ENCODE measurements at regions not wholly inside any gene's neighbourhood (a gene's known extent, or its start where the extent isn't known, plus 50 kb on each side); places are given as distances from the start of the nearest gene placed in this dataset.

- ATAC-seq (no peak), DNase-seq (no peak)
- Histone ChIP-seq H3K4me1 (no peaks in the 10 kb centered on the region), H3K27ac (no peak overlapping the region), H3K36me3 (no peaks in the 10 kb centered on the region), H3K4me3 (no peak overlapping the region), H3K9me3 (no peaks in the 10 kb centered on the region), H3K27me3 (no peaks in the 10 kb centered on the region)
- intact Hi-C loops (cut with DNase I): loop anchor here in 1 of 10 donors (5.0 kb wide), 1 partner anchor 601 kb away; no protein-coding TSS in a partner anchor
- TF ChIP-seq POLR2A (IDR thresholded peaks at IDR 0.05) (no peak), CTCF (IDR thresholded peaks at IDR 0.05) (no peak)
Observed at GRCh38 chr13:61258185-61258584, 157.5 kb downstream of the PCDH20 start.

GRCh38 chr13:61255040-61255796, 160.4 kb downstream of the PCDH20 start:
- Histone ChIP-seq H3K36me3 (no peaks in the 10 kb centered on the region), H3K4me3 (no peak overlapping the region), H3K4me1 (no peaks in the 10 kb centered on the region), H3K27me3 (no peaks in the 10 kb centered on the region), H3K9me3 (no peaks in the 10 kb centered on the region), H3K27ac (no peak overlapping the region)
- no peak for DNase-seq
- intact Hi-C loops (cut with DNase I): loop anchor here in 1 of 10 donors (5.0 kb wide), 1 partner anchor 598 kb away; no protein-coding TSS in a partner anchor
- WGBS, 4 donors: 57 to 67% (median 61%) methylated on average over 4 of the region's 4 CpGs
- no peak for ATAC-seq
- TF ChIP-seq CTCF (IDR thresholded peaks at IDR 0.05) (peak in 3 of 12 donors; percentile 14 to 15 (median 15)), POLR2A (IDR thresholded peaks at IDR 0.05) (no peak)

GRCh38 chr13:61253105-61253877, 162.4 kb downstream of the PCDH20 start:
- Histone ChIP-seq H3K4me1 (no peaks in the 10 kb centered on the region), H3K36me3 (no peaks in the 10 kb centered on the region), H3K9me3 (no peaks in the 10 kb centered on the region), H3K27ac (no peak overlapping the region), H3K27me3 (no peaks in the 10 kb centered on the region), H3K4me3 (no peak overlapping the region)
- WGBS, 4 donors: 72 to 76% (median 74%) methylated on average over 3 of the region's 3 CpGs
- ATAC-seq (no peak), DNase-seq (no peak)
- intact Hi-C loops (cut with DNase I): no loop called here
- TF ChIP-seq CTCF (IDR thresholded peaks at IDR 0.05) (no peak), POLR2A (IDR thresholded peaks at IDR 0.05) (no peak)

- ATAC-seq (no peak), DNase-seq (no peak)
- Histone ChIP-seq H3K36me3 (no peaks in the 10 kb centered on the region), H3K4me3 (no peak overlapping the region), H3K27ac (no peak overlapping the region), H3K27me3 (no peaks in the 10 kb centered on the region), H3K4me1 (no peaks in the 10 kb centered on the region), H3K9me3 (no peaks in the 10 kb centered on the region)
- TF ChIP-seq CTCF (IDR thresholded peaks at IDR 0.05) (no peak), POLR2A (IDR thresholded peaks at IDR 0.05) (no peak)
- intact Hi-C loops (cut with DNase I): no loop called here
Observed at GRCh38 chr13:61252213-61252612, 163.4 kb downstream of the PCDH20 start.

Measured in heart left ventricle (tissue), 16 donors.